NOMO-1 treated with DMSO at 0.1 percent for 48 hours (cell line): ENCODE measurements at regions not wholly inside any gene's neighbourhood (a gene's known extent, or its start where the extent isn't known, plus 50 kb on each side); places are given as distances from the start of the nearest gene placed in this dataset.
A peak's percentile ranks its signal among the peaks of the same experiment; 100 is the strongest.

Experiments used
- DNase-seq: peaks from one replicate; lab custom pipeline; 2025; ENCODE audit not compliant: unreplicated experiment; lab: John Stamatoyannopoulos, UW

DNA sequence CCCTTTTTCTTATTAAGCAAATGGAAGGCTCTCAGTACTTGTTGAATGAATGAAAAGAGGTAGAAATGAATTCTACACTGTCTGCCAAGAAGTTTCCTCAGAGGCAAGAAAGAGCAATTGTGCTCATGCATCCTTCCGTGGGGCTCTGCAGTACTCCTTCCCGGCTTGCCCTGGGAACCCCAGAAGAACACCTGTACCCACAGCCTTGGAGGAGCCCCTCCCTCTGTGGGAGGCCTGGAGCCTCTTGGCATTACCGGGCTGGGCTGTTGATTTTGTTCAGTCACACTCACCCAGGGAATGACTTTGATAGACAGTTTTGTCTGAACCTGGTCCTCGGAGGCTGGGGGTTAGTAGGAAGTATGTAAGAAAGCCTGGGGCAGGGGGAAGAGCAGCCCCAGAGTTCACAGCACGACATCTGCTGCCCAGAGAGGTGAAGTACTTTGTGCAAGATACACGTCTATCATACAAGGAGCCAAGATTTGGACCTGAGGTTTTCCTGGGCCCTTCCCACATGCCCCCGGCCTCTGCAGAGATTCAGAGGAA, 134.8 kb upstream of the GDF10 start:
- peak; percentile 80 for DNase-seq

- peak; percentile 93 for DNase-seq
Measured at GRCh38 chr10:47165711-47166404, 134.1 kb upstream of the GDF10 start.

GRCh38 chr10:47166405-47166777, 133.6 kb upstream of the GDF10 start:
- no peak for DNase-seq

GRCh38 chr10:47166808-47167581, 133.0 kb upstream of the GDF10 start:
- DNase-seq: peak; percentile 12

DNA sequence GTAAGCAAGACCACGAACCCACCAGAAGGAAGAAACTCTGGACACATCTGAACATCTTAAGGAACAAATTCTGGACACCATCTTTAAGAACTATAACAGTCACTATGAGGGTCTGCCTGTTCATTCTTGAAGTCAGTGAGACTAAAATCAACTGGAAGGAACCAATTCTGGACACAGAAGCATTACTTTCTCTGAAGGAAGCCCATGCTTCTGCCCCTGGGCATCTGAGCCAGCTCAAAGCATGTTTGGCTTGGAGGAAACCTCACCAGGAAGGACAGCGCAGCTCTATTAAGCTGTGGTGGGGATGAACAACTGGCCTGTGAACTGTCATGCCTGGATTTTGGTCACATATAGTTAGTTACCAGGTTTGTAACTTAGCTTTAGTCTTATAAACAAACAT, 132.4 kb upstream of the GDF10 start:
- DNase-seq: no peak

DNA sequence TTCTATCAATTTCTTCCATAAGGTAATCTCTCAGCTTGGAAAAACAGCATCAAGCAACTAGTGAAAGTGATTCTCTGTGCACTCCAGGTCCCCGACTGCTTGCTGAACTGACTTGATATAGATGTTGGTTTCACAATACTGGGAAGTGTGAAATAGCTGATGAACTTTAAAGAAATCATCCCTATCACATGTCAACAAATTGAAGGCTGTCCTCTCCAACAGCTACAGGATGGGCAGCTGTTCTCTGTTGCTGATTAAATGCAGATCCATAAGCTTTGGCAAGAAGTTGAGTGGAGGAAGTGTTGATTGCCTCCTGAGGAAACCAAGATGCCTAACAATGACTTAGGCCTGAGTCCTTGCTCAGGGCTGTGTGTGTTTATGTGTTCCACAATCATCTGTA, 130.4 kb upstream of the GDF10 start:
- DNase-seq: no peak

GRCh38 chr10:47173929-47174442, 126.0 kb upstream of the GDF10 start:
- no peak for DNase-seq

GRCh38 chr10:47175181-47176123, 124.5 kb upstream of the GDF10 start:
- no peak for DNase-seq

GRCh38 chr10:47176206-47176902, 123.6 kb upstream of the GDF10 start:
- DNase-seq: no peak

GRCh38 chr10:47176903-47177868, 122.8 kb upstream of the GDF10 start:
- DNase-seq: no peak

GRCh38 chr10:47178537-47179290, 121.3 kb upstream of the GDF10 start:
- no peak for DNase-seq

DNA sequence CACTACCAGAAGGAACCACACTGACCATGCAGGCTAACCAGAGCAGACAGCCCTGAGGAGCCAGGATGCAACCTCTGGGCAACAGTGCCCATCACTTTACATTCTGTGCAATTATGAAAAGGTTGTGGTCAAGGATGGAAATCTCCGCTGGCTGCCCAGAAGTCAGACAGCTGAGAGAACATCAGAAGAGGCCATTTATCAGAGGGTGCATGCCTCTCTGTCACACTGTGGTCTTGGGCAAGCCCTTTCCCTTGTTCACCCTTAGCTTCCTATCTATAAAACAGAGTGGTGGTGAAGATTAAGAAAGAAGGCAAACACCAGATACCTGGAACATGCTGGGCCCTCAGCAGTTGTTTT, 120.7 kb upstream of the GDF10 start:
- DNase-seq: peak; percentile 34

DNA sequence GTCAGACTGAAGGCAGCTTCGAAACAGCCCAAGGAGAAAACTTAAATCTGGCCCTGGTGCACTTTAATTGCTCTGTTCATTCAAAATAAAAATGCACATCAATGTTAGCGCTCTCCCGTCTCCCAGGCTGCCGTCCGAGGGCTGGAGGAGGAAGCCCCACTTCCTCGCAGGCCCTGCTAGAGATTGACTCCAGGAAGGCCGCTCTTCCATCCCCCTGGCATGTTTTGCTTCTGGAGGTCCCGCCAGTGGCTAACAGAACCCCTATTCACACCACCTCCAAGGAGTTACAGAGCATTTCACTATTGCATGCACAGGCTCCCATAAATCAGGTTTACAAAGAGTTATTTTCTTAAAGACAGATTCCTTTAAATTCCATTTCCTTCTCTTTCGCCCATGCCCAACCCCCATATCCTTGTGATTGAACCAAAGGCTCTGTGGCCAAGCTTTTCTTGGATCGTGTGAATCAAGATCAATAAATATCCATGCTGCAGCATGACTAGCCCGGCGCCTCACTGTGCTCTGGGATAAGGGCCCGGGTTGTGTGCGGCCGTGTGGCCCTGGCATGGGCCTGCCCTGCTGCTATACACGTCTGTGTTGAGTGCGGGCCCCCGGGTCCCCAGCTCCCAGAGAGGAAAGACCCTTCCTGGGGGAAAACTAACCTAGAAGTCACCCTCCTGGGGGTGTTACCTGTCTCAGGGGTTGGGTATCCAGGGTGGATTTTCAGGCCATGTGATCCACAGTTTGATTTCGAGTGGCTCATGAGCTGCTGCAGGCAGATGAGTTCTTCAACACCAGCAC, 118.7 kb upstream of the GDF10 start:
- DNase-seq: peak; percentile 53

DNA sequence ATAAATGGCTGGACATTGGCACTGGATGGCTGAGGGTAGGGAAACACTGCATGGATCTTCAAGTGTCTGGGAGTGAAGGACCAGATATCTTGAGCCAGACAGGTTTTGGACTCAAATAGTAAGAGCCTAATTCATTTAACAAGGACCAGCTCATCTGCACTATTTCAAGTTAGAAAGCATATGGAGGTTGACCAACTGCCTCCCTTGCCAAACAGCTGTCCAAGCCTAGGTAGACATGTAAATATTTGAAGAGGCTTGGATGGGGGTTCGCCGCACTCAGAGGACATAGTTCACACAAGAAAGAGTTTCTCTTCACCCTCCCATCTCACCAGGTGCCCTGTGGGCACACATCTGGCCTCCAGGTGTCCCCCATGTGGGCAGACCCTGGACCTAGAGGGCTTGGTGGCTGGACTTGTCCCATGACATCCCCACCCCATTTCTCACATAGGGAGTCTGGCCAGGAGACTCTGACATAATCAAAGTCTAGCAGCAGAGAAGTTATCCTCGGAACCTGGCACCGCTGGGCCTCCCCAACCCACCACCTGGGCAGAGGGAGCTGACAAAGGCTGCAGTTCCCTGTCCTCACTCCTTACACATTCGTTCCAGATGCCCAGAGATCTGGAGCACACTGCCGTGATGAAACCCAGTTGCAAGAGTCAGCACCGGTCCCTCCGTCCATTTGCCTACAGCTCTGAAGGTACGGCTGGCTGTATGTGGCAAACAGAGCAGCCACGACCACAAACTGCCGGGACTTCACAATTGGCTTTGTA, 116.9 kb upstream of the GDF10 start:
- no peak for DNase-seq

DNA sequence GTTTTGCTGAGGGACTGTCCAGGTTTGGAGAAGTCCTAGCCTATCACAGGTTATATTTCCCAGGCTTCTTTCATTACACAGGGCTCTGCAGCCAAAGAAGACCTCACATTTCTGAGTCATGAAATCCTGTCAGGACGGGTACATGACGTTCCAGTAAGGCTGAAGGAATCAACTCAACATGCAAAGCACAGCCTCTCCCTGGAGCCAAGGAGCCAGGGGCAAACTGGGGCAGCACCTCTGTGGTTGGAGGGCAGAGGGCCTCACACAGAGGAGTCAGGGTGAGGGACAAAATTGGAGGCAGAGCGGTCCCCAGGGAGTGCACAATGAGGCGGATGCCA, 116.3 kb upstream of the GDF10 start:
- DNase-seq: no peak

DNA sequence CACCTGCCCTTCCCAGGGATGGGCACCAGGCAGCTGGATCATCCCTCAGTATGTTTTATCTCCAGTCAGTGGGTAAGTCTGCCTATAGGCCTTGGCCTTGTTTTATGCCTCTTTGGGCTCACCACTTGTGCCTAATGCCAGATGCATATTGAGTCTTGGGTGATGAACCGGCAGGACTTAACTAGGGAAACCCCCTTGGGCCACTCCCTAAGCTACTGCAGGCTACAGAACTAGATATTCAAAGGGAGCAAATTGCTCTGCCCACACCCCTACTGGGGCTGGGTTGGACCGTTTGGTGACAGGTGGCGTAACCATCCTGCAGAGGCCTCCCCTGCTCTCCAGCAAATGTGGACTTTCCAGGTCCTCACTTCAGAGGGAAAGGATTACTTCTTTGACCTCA, 115.7 kb upstream of the GDF10 start:
- DNase-seq: no peak

GRCh38 chr10:47184724-47185330, 115.2 kb upstream of the GDF10 start:
- no peak for DNase-seq
